EL (cell line): ENCODE measurements at regions not wholly inside any gene's neighbourhood (a gene's known extent, or its start where the extent isn't known, plus 50 kb on each side); places are given as distances from the start of the nearest gene placed in this dataset.

ENCODE experiments used
- DNase-seq: peaks from one replicate; pipeline ENCODE4 v3.0.0-alpha.2; 2016

DNA sequence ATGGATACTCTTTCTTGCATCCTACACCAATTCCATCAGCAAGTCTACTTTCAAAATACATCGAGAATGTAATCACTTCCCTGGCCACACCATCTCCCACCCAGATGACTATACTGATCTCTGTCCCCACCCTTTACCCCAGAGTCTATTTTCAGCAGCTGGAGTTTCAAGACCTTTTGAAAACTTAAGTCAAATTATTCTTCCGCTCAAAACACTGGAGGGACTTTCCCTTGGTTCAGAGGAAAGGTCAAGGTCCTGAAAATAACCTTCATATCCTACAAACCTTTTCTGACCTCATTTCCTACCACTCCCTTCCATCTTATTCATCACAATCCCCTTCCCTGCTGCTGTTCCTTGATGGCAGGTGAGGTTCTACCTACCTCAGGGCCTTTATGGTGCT is 58.8 kb upstream of the LYPD6 start:
- no peak for DNase-seq

DNA sequence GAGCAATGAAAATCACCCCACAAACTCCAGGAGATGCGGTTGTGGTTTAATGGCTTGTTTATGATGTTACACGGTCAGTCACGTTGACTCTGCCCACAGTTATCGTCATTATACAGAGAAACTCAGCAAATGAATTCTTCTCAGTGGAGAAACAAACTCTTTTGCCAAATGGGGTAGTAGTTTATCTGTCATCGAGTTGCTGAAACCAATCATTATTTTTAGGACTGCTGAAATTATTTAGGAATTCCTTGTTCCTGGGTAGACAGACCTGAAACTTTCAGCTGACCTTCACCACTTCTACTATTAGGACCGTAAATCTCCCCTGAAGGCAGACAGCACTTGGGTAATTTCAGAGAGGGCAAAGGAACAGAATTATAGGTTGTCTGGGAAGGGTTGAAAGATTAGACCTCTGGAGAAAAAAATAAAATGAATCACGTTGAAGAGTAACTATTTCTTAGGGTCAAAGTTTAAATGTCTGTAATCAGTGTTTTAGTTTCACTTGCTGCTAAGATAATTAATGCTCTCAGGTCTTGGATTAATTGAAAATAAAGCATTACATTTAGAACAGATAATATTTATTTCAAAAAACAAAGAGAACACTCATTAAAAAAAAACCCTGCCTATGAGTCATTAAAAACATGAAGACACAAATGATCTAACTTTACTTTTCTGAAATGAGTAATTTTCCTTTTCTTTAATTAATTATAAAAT is 52.1 kb upstream of the LYPD6 start:
- DNase-seq: peak; percentile 56

DNA sequence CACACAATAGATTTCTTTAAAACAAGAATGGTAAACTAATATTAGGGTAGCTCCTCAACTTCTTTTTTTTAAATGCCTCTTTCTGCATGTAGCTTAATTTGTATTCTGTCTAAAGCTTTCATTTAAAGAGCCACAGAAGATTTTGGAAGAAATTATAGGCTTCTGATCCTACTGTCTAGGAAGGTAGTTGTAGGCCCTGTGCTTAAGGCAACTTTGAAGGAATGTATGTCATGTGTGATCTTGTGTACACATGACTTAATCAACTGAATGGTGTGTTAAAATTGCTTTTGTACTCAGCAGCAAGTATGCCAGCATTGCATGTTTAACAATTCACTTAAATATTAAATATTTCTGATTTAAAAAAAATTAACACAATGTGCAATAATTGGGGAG is 51.5 kb upstream of the LYPD6 start:
- no peak for DNase-seq
